ENCODE measurements at regions not wholly inside any gene's neighbourhood (a gene's known extent, or its start where the extent isn't known, plus 50 kb on each side); places are given as distances from the start of the nearest gene placed in this dataset.

GRCh38 chr21:17438635-17439034 lies 74.2 kb upstream of the CXADR start:
- DNase-seq = no peak

DNA sequence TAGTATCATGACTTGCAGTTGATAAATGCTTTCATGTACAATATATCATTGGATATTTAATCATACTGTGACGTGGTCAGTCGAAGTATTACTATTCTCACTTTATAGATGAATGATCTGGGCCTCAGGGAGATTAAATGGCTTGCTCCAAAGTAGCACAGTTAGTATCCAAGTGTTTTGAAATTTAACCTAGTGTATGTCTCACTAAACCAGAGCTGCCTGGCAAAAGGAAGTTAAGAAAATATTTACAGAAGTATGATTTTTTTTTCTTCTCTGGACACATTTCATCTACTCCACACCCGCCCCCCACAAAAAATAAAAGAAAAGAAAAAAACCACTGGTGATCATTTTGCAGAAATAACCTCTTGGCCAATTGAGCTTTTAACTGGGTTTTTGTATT lies 71.9 kb upstream of the CXADR start:
- DNase-seq = no peak

DNA sequence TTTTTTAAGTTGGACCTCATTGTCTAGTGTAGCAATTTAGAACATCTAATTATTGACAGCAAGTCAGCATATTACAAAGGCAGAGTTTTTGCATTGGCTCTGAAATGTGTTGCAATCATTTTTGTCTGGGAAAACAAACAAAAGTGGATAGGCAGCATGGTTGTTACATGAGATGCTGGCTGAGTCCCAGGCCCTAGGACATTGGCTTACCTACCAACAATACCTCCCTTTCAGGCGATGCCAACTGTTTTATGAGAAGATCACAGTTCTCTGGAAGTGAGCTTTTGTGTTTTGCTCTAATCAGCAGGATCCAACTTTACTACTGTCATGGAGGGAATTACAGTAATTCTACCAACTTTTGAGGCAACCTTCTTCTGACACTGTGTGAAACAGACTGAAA lies 71.5 kb upstream of the CXADR start:
- DNase-seq = no peak

- DNase-seq = no peak
These were observed 70.7 kb upstream of the CXADR start for GRCh38 chr21:17442165-17442564.

- no peak for DNase-seq
These were observed 68.0 kb upstream of the CXADR start for GRCh38 chr21:17444828-17445227.

- no peak for DNase-seq
These were observed 66.1 kb upstream of the CXADR start for GRCh38 chr21:17446737-17447136.

DNA sequence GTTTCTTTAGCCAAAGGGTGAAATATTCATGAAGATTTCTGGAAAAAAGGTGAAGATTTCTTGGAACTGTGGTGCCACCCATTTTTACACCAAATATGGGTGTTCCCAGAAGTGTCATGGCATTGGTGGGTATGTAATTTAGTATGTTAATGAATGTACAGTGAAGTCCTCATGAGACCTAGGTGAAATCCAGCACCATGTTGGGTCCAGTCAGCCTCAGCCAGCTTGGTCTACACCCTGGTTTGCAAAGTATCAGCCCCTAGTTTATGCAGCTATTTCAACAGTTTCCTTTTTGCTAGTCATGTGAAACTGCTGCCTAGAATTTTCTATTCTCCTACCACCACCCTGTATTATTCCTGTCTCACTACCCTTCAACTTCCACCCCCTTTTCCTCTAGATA lies 63.1 kb upstream of the CXADR start:
- DNase-seq = no peak

DNA sequence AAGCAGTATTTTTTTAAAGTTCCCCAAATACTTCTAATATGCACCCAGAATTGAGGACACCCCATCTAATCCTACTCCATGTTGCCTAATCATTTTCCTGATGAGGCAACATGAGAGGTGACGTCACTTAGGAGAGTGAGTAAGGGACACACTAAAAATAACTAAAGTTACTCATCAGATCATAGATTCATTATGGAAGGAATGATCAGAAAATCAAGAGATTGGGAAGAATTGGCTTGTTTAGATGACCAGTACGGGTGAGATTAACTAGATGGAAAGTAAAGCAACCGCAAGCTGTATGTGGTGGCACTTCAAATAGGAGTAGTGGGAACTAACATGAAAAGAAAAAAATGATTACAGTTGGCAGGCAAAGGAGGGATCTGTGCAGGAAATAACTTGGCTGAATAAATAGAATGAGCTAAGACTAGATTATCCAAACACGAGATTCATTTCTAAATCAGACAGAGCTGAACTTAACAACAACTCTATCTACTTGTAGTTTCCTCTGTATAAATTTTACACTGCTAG lies 61.4 kb upstream of the CXADR start:
- DNase-seq = no peak

DNA sequence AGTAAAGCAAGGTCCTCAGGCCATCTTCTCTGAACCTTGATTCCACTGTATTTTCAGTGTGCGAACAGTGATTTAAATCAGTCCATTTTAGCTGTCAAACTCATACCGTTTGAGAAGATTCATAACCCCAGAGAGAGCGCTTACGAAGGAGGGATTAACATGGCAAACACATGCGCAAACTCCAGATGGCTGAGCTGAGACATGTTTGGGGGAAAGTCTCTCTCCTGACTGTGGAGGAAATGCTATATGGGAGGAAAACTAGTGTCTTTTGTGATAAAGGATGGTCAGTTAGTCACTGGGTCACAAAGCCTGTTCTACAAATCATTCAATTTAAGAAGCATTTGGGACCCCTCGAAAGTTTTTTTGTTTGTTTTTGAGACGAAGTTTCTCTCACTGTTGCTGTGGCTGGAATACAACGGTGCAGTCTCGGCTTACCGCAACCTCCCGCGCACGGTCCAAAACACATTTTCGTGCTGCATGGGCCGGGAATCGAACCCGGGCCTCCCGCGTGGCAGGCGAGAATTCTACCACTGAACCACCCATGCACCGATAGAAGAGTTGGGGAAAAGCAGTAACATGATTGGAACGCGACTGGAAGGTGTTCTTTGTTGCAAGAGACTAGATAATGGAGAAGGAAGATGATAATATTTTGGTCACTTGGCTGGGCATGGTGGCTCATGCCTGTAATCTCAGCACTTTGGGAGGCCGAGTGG lies 58.4 kb upstream of the CXADR start:
- DNase-seq = peak; percentile 60 to 64

DNA sequence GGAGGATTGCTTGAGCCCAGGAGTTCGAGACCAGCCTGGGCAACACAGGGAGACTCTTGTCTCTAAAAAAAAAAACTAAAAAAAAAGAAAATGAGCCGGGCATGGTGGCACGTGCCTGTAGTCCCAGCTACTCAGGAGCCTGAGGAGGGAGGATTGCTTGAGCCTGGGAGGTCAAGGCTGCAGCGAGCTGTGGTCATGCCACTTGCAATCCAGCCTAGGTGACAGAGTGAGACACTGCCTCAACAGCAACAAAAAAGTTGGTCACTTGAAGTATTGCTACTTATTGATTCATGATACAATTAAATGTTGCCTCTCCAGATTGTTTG lies 57.9 kb upstream of the CXADR start:
- no peak for DNase-seq

GRCh38 chr21:17455451-17455850 lies 57.4 kb upstream of the CXADR start:
- DNase-seq = no peak

DNA sequence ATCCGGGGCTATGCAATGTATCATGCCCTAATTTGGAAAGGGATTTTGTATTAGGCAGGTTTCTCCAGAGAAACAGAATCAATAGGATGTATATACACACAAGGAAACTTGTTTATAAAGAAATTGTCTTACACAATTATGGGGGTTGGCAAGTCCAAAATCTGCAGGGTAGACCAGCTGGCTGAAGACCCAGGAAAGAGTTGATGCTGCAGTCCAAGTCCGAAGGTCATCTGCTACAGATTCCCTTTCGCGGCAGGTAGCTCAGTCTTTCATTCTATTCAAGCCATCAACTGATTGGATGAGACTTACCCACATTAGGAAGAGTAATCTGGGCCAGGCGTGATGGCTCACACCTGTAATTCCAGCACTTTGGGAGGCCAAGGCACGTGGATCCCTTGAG lies 54.6 kb upstream of the CXADR start:
- DNase-seq = no peak

DNA sequence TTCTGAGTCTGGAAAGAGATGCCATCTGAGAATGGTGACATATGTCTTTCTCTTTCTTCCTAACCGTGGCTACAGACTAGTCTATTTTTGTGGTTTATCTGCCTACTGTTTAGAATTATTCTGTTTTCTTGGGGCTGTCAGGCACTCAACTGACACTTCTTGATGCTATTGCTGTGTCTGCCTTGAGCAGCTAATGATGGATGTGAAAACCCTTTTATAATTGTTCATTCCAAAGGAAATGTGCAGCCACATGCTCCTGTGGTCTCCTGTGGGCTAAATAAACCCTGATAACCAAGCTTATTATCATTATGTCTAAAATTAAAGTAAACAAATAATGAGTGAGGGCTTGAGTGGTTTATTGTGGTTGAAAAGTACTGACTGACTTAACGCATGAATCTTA lies 52.7 kb upstream of the CXADR start:
- no peak for DNase-seq

GRCh38 chr21:17461014-17461413 lies 51.8 kb upstream of the CXADR start:
- no peak for DNase-seq

GRCh38 chr21:17461582-17461981 lies 51.3 kb upstream of the CXADR start:
- no peak for DNase-seq

- DNase-seq = no peak
These were observed 50.4 kb upstream of the CXADR start for GRCh38 chr21:17462276-17462981.

Data from NCI-H1930 (cell line).